PC-3 (cell line): ENCODE measurements at regions not wholly inside any gene's neighbourhood (a gene's known extent, or its start where the extent isn't known, plus 50 kb on each side); places are given as distances from the start of the nearest gene placed in this dataset.

Experiments
- EZH2 ChIP-seq: fragments of 300-600 bp; sonication (generic); IDR thresholded peaks from one replicate; pipeline ENCODE4 v1.6.1; 2017; ENCODE audit warnings: antibody characterized with exemption, mild to moderate bottlenecking, low read length; ENCODE audit not compliant: unreplicated experiment
- EZH2phosphoT487 ChIP-seq: fragments of 300-600 bp; sonication (generic); IDR thresholded peaks from 2 replicates; pipeline ENCODE4 v1.6.1; 2018; ENCODE audit warnings: mild to moderate bottlenecking, antibody characterized with exemption, low read length, borderline replicate concordance
- TF ChIP-seq, protein P1 (sequence below): fragments of 300-600 bp; sonication (generic); conservative IDR thresholded peaks from 2 replicates; pipeline ENCODE4 v1.5.1; 2017; ENCODE audit warnings: antibody characterized with exemption, low read depth, mild to moderate bottlenecking, low read length

- TF ChIP-seq, protein P1, sequence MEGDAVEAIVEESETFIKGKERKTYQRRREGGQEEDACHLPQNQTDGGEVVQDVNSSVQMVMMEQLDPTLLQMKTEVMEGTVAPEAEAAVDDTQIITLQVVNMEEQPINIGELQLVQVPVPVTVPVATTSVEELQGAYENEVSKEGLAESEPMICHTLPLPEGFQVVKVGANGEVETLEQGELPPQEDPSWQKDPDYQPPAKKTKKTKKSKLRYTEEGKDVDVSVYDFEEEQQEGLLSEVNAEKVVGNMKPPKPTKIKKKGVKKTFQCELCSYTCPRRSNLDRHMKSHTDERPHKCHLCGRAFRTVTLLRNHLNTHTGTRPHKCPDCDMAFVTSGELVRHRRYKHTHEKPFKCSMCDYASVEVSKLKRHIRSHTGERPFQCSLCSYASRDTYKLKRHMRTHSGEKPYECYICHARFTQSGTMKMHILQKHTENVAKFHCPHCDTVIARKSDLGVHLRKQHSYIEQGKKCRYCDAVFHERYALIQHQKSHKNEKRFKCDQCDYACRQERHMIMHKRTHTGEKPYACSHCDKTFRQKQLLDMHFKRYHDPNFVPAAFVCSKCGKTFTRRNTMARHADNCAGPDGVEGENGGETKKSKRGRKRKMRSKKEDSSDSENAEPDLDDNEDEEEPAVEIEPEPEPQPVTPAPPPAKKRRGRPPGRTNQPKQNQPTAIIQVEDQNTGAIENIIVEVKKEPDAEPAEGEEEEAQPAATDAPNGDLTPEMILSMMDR: no peak
- TF ChIP-seq EZH2: no peak
- no peak for TF ChIP-seq EZH2phosphoT487
Observed at GRCh38 chr9:22198681-22199080, 189.6 kb upstream of the CDKN2B start.
